NCI-H1105 (cell line): ENCODE measurements at regions not wholly inside any gene's neighbourhood (a gene's known extent, or its start where the extent isn't known, plus 50 kb on each side); places are given as distances from the start of the nearest gene placed in this dataset.
A peak's percentile ranks its signal among the peaks of the same experiment; 100 is the strongest.
"Not testable (repeated sequence)": the region's sequence is repeated elsewhere in the genome, so short reads cannot be mapped to it uniquely, and the experiment has no call there.

Experiments
- DNase-seq: peaks from one replicate; lab custom pipeline; 2025; lab: John Stamatoyannopoulos, UW

DNA sequence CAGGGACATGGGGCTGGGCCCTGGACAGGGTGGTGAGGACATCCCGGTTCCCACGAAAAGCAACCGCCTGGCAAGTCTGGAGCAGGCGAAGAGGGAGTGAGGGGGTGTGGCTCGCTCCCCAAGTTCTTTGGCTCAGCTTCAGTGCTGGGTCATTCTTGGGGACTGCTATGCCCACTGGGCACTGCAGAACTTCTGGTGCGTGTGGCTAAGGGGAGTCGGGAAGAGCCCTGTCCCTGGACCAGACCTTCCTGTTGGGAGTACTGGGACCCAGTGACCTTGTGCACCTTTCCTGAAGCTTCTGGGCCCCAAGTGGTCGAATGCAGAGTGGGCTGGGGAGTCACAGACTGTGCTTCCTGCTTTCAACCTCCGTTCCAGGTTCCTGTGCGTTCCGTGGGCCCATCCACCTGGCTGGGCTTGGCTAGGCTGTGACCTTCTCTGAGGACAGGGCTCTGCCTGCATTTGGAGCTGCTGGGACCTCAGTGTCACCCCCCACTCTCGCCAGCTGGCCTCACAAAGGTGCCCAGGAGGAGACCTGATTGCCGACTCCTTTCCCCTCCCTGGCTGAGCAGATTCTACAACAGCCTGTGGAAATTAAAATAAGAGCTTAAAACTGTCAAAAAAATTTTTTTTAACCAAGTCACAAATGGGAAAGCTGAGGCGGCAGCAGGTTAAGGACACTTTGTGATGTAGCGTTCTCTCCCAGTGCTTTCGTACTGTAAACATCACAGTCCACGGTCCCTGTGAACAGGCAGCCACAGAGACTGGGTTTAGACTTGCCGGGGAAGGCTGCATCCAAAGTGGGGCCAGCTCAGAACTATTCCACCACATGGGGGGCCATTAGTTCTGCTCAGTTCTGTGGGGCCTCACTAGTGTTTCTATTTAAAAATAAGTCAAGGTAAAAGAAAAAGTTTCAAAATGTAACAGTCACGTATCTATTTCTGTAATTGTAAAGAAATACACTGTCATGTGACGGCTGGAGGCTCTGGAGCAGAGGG lies 63.8 kb upstream of the WNT7B start:
- DNase-seq: no peak

DNA sequence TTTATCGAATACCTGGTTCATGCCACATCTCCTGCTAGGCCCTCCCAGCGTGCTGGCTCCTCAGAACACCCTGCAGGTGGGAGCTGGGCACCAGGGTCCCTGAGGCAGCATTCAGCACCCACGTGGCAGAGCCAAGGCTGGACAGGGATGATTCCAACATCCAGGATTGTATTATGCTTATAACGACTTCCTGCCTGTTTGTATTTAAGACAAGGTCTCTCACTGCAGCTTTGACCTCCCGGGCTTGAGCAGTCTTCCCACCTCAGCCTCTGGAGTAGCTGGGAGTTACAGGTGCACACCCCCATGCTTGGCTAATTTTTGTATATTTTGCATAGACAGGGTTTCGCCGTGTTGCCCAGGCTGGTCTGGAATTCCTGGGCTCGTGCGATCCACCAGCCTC lies 64.7 kb upstream of the WNT7B start:
- DNase-seq: no peak

DNA sequence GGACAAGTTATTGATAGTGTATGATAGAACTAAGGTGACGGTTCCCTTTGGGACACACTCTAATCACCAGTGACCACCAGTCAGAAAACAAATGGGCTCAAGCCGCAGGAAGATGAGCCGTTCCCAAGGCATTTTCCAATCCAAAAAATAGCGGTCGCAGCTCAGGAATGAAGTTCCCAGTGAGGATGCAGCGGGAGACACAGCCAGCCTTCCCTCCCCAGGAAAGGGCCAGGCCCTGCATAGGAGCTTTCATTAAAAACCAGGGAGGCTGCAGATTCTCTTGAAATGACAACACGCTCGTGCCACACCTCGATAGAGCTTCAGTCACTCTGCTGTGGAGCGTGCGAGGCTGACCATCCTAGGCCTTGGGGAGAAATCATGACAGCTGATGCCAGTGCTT lies 65.8 kb upstream of the WNT7B start:
- no peak for DNase-seq

DNA sequence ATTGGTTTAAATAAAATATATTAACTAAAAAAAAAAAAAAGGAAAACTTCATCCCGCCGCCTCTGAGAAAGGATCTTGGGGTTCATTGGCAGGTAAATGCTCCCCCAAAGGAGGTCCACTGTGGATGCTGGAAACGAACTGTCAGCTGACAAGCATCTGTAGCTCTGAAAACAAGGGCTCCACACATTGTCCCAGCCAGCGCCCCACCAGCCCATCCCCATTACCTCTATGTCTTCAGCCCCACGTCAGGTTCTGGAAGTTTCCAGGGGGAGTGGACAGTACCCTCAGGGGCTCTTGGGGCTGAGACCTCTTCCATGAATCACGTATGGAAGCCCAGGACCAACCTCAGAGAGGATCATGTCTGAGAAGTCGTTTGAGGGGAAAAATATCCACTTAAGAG lies 66.4 kb upstream of the WNT7B start:
- no peak for DNase-seq

DNA sequence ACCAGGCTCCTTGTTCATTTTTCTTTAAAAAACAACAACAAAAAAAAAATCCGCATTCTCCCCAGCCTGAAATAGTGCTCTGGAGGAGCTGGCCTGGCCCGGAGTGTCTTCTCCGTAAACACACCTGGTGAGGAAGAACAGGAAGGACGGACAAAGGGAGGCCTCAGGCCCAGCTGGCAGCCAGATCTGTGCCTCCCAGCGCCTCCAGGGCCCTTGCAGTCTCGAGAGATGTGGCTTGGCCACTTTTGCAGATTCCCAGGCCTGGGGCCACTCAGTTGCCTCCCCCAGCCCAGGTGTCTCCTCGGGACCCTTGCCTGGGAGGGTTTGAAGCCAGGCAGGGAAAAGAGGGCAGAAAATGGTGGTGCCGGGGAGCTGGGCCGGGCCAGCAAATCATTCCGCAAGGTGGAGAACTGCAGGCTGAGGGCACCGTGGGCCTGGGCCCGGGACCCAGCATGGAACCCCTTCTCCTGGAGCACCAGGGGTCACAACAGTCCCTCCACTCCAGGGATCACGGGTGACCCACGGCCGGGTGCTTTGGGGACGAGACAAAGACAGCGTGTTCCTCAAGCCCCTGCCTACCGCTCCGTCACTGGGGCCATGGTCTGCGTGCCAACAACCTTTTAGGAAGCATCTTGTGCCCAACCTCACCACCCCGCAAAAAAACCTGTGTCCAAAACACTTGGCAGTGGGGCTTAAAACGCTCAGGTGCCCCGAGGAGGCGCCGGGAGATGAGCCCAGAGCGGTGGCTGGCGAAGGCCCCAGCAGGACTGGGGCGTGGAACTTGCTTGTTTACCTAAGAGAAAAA lies 67.1 kb upstream of the WNT7B start:
- no peak for DNase-seq

DNA sequence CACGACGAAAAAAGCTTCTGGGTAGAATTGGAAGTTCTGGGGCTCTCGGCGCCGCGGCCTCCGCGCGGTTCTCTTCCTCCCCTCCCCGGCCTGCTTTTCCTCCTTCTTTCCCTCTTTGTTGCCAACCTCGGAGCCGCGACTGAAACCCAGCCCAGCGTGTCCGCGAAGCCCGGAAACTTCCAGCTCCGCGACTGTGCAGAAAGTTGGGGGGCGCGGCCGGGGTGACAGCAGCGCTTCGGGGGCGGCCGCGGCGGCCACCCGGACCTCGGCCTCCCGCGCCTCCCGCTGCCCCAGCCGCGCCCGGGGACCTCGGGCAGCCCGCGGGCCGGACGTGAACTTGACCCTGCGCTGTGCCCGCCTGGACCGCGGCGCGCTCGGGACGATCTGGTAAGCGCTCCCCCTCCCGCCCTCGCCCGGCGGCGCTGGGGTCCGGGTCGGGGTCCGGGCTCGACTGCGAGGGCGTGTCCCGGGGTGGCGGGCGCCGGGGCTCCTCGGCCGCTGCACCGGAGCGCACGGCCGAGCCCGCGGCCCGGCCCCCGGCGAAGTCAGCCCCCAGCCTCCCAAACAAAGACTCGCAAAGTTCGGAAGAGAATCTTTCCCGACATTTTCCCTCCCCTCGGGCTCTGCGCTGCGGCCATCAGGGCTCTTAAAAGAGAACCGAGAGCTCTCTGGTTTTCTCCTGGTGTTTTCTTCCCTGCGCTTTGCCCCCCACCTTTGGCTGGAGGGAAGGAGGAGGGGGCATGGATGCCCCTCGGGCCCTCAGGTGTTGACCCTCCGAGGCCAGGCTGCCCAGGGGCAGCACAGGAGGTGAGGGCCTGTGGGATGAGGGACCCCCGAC lies 67.9 kb upstream of the WNT7B start:
- no peak for DNase-seq

DNA sequence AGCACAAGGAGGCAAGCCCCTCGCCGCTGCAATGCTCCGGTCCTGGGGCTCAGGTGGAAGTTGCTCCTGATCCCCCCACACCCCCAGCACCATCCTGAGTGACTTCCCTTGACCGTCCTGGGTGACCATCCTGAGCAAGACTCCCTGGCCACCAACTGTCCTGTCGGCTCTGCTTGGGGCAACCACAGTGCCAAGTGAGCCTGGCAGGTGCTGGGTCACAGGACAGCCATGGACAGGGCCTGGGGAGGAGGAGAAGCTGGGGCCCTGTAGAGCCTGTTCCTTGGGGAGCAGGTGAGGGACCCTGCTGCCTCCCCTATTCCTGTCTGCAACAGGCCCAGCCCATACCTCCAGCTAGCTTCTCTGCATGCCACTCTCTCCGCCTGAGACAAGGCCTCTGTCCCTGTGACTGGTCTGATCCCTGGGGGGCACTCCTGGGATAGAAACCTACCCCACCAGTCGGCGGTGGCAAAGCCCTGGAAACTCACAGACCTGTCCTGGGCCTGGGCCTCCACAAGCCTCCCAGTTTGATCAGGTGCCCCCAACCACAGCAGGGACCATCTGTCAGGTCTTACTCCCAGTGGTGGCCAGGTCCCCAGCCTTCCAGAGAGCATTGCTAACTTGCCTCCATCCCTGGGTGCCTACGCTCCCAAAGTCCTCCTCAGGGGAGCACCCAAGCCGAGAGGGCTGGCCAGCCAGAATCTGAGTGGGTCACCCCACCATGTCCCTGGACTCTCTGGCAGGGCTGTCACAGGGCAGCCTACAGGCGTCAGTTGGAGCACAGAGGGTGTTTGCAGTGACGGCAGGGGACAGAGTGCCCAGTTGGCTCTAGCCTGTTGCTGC lies 68.7 kb upstream of the WNT7B start:
- DNase-seq: no peak

DNA sequence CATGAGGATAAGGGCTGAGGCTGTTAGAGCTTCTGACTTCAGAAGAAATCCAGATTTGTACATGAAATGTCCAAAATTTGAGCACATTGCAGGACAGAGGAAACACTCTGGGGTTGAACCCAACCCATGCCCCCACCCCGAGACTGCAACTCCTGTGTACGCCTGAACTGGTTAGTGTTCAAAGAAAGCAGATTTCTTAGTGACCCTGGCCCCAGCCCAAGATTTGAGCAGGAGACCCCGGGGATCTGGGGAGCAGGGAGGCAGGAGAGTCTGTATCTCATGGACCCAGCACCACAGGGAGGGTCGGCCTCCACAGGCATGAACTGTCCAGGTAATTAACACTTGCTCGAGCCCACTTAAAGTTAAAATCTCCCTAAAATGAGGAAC lies 69.3 kb upstream of the WNT7B start:
- DNase-seq: no peak

DNA sequence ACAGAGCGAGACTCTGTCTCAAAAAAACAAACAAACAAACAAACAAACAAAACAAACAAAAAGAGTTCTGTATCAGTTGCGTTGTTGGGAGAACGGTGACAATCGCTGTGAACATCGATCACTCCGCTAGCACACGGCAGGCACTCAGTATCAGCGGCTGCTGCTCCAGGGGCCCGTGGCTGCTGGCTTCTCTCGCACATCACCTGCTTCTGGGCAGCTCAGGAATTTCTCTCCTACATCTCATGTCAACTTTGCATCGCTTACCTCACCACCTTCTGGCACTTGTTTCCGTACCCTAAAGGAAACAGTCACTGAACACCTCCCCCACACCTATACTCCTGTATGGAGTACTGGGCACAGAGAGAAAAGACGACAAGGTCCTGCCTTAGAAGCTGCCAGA lies 70.3 kb upstream of the WNT7B start:
- no peak for DNase-seq

DNA sequence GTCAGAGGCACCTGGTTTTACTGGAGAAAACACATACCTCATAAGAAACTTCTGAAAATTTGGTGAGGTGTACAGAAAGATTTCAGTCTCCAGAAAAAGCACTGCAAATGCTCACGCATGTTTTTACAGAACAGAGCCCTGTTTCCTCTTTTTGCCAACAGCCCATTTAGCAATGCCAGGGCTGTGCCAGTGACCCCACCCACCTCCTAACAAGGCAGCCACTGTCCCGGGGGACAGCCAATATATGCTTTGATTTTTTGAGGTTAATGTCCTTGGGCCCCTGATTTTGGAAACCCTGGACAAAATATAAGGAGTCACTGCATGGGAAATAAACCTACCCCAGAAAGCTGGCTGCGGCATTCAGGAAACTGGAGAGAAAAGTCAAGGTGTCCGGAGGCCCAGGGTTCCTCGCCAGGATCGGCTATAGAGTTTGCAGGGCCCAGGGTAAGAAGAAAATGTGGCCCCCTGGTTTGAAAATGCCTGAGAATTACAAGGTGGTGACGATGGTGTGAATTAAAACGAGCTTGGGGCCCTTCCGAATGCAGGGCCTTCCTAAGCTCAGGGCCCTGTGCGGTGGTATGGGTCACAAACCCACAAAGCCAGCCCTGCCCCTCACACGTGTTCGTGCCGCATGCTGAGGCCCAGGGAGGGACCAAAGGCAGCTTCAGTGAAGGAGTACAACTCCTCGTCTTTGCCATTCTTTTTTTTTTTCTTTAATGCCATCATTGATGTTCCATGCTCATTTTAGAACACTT lies 71.1 kb upstream of the WNT7B start:
- no peak for DNase-seq

DNA sequence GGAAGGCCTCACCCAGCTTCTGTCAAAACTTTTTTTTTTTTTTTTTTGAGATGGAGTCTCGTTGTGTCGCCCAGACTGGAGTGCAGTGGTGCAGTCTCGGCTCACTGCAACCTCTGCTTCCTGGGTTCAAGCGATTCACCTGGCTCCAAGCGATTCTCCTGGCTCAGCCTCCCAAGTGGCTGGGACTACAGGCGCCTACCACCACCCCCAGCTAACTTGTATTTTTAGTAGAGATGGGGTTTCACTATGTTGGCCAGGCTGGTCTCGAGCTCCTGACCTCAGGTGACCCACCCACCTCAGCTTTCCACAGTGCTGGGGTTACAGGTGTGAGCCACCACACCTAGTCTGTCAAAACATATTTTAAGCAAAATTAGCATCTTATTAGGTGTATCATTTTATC lies 71.7 kb upstream of the WNT7B start:
- not testable (repeated sequence) for DNase-seq

DNA sequence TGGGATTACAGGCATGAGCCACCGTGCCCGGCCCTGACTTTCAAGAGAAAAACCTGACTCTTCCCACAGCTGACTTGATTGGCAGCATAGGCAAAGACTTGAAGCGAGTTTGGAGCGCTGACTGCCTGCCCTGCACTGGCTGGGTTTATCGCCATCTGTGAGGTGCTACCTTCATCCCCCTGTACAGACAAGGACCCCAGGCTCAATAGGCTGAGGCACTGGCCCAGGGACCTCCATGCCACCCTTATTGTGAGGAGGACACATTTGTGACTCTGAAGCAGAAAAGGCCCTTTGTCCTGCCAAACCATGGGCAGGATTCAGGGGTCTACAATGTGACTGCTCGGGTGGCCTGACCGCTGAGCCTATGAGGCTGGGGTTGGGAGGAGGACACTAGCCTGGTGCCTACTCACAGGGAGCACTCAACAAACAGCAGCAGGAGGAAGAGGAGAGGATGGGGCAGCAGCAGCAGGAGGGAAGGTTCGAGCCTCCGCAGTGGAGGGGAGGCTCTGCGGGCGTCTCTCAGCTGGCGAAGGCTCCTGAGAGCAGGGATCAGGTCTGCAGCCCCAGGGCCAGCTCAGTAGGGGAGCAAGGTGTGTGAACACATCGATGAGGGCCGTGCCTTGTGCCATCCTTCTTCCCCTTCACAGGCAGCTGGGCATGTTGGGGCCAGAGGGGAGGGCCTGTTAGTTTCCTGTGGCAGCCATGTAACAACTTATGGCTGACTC lies 72.9 kb upstream of the WNT7B start:
- DNase-seq: no peak

DNA sequence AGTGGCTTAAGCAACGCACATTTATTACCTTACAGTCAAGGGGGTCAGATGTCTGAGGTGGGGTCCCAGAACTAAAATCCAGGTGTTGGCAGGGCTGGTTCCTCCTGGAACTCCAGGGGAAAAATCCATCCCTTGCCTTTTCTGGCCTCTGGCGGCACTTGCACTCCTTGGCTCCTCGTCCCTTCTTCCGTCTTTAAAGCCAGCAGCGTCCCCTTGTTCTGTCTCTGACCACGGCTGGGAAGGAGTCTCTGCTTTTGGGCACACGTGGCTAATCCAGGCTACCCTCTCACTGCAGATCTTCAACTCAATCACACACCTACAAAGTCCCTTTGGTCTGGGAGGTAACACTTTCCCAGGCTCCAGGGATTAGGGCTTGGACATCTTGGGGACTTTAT lies 73.5 kb upstream of the WNT7B start:
- DNase-seq: no peak

DNA sequence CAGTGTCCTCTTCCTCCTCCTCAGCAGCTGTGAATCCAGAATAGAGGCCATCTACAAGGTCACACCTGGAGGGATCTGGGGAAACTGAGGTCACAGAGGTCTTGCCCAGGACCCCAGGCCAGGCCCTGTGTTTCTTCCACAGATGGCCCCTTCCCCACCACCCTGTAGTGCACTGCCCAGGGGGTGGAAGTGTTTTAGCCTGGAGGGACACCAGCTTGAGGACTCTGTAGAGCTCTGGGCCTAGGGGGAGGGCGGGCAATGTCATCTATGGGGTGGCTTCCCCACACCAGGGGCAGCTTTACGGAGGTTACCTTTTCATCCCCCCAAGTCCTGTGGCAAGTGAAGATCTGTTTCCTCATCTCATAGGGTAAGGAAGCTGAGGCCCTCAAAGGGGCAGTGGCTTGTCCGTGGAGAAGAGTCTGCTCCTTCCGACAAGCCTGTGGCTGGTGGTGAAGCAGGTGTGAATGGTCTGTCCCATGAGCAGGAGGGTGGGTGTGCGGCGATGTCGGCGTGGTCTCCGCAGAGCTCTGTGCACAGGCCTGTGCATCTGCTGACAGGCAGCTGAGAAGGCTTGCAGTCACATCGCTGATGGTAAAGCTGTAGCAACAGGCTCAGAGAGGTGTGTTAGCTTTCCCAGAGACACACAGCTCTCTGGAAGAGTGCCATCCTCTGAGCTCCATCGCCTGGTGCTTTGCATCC lies 74.1 kb upstream of the WNT7B start:
- DNase-seq: no peak

DNA sequence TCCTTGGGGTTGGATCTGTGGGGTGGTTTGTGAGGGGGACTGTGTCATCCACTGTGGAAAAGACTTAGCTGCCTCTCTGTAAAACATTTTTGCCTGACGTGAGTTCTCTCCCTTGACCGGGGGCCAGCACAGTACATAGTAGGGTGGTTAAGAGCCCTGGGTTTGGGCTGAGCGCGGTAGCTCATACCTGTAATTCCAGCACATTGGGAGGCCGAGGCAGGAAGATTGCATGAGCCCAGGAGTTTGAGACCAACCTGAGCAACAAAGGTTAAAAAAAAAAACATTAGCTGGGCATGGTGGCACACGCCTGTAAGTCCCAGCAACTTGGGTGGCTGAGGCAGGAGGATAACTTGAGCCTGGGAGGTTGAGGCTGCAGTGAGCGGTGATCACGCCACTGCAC lies 74.7 kb upstream of the WNT7B start:
- DNase-seq: no peak

DNA sequence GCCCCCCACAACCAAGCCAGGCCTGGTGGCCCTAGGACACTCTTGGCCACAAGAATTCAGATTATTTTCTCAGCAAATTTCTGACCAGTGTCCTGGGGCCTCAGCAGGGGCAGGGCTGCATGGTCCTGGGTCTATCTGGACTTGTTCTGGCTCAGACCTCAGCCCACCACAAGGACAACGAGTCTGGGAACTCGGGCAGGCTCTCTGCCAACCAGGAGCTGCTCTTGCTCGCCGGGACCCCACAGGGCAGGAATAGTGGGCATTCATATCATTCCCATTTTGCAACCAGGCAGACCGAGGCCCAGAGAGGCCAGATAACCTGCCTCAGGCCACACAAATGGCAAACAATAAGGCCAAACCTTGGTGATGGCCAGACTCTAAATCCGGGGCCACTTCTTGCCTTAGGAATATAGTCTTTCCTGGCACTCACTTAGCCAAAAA lies 75.4 kb upstream of the WNT7B start:
- no peak for DNase-seq

DNA sequence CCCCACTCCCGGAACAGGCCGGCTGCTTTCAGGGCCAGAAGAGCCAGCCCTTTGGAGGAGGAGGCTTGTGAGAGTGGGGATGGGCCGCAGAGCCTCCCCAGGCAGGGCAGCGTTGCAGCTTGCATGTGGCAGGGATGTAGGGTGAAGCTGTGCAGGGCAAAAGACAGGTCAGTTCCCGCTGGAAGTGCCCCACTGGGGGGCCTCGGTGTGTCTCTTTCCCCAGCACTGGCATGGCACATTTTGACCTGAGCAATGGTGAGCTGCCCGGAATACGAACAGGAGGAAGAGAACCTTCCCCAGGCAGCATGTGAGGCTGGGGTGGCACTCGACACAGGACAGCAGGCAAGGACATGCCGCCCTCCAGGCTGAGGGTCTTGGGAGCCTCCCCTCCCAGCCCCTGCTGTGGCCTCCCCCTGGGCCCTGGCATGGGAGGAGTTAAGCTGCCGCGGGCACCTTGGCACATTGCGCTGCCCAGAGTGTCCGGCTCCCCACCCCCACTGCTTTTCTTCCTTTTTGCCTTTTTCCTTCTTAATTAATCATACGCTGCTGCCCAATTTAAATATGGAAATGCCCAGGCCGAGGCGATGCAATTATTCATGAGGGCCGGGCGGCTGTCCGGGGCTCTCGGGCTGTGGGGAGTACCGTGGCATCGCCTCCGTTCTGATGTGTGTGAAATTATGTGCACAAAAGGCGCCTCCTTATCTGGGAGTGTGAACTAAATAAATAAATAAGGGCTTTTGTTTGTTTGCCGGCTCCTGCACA lies 76.0 kb upstream of the WNT7B start:
- peak; percentile 50 for DNase-seq

DNA sequence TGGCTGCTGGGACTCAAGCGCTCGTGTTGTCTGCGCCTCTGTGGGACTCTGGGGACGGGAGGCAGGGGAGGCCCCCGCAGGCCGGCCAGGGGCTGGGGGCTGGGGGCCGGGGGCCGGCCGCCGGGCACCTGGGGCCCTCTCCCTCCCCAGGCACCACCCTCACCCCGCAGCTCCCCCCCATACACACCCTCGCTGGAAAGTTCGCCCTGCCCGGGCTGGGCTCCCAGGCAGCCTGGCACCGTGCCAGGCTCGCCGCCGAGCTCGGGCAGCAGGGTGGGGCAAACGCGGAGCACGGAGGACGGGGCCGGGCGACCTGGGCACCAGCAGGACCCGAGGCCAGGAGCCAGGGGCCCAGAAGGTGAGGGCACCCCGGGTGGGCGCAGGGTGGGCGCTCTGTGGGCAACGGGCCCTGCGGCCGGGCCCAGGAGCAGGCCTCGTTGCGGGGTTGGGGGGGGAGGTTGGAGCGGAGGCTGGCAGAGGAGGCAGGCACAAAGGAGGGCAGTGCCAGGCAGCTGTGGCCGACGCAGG lies 76.7 kb upstream of the WNT7B start:
- peak; percentile 59 for DNase-seq
